NOMO-1 treated with DMSO at 0.1 percent for 48 hours (cell line): ENCODE measurements at regions not wholly inside any gene's neighbourhood (a gene's known extent, or its start where the extent isn't known, plus 50 kb on each side); places are given as distances from the start of the nearest gene placed in this dataset.
A peak's percentile ranks its signal among the peaks of the same experiment; 100 is the strongest.

Source experiments
- DNase-seq: peaks from one replicate; lab custom pipeline; 2025; ENCODE audit not compliant: unreplicated experiment; lab: John Stamatoyannopoulos, UW

DNA sequence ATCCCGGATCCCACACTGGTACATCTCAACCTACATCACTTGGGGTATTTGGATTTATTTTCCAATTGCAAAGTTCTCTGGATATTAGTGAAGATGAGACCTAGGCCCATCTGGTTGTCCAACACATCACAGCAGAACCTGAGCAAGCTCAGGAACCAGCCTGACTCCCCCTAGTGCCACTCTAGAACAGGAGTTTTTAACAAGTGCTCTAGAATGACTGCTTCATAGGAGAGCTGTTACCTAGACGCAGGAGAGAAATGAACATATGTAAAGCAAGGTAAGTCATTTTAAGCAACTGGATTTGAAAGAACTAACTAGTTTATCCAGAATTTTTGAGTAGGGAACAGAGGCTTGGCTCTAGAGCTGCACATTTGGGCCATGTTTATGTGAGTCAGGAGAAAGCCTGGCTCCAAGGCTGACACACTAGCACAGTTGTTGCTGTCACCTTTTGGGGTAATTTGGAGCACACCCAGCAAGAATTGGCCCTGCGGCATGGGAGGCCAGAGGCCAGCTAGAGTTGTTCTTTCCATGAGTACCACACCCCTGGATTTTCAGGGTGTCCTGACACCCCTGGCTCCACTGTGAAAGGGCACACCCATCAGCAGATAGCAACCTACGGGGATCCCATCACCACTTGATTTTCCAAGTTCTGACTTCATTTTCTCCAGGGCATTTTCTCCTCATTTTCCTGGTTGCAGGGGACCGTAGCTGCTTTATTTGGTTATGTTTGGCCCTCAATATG, 110.9 kb upstream of the LPAR1 start:
- DNase-seq, result peak; percentile 10

DNA sequence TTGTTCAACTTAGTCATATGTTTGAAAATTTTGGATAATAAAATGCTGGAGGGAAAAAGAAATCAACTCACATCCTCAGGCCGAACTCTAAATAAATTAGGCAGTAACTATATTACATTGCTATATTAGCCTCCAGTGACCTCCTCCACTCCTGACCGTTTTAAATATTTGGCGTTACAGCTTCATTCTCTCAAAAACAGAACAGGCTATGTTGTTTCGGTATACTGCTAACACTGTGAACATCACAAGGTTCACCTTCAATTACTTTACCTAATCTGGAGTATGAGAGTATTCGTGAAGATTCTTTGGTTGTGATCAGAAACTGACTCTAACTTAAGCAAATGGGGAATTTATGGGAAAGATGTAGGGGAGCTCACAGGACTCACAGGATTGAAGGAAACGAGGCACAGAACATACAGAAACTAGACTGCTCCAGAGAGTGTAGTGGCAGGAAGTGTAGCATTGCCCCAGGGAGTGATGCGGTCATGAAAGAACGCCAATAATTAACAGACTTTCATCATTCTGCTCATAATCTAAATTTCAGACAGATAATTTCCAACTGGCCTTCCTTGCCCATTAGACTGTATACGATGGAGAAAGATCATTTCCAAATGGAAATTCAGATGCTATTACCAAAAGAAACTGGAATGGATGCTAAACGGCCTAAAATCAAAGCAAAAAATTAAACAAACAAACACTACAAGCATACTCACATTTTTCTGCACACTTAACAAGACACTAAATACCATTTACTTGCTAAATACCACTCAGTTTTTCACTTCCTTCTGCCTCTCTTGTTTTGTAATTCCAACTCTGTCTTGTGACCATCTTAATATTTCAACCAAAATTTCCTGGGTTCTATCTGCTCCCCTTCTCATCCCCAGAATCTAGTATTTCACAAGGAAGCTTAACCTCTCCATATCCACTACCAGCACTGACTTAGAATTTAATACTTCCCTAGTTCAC, 110.1 kb upstream of the LPAR1 start:
- DNase-seq, result peak; percentile 28

DNA sequence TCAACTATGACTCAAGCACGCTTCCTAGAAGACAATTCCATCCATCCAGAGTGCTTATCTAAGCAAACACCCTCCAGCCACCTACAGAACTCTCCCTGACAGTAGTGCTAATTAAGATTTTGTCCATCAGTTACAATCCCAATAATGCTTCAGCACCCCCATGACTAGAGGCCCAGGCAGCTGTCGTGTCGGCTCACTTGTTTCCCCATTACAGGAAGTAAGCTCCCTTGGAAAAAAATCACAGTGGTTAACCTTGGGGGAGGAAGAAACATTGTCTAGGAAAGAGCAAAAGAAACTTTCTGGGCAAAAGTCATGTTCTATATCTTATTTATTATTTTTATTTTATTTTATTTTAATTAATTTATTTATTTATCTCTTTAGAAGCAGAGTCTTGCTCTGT, 108.8 kb upstream of the LPAR1 start:
- no peak for DNase-seq

DNA sequence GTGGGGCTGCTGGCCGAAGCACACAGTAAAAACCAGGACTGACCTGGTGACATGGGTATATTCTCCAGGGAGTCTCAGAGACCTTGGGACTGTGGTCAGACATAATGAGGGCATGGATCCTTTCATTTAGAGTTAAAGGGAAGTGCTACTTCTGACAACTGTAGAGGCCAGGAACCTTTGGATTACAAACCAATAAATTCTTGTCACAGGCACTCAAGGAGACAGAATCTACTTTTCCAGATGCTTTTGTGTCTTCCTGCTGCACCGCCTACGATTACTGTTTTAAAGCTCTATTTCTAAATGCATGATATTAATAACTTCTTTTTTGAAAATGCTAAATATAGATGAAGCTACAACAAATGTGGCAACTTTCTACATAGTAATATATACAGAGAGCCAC, 106.5 kb upstream of the LPAR1 start:
- no peak for DNase-seq

DNA sequence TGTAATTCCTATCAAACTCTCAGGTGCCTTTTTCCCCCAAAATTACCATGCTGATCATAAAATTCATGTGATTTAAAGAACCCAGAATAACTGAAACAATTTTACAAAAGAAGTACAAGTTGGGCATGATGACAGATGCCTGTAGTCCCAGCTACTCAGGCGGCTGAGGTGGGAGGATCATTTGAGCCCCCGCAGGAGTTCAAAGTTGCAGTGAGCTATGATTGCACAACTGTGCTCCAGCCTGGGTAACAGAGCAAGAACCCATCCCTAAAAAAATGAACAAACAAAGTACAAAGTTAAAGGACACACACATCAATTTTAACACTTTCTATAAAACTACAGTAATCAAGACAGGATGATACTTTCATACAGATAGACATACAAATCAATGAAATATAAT, 97.9 kb upstream of the LPAR1 start:
- DNase-seq, result no peak

DNA sequence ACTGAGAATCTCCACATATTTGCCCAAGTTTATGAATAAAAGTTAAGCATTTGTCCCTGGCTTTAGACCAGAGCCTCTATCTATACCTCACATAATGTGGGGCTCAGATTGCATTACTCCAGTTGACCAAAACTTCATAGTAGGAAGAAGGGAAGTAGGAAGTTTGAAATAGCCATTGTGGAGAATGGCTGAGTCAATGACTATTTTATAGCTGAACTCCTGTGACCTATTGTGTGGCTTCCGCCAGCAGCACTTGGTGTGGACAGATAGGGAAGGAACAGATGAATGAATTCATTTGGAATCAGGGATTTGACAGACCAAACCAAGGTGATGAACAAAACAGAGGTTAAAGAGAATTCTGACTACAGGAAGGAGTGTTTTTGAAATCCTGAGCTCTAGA, 92.9 kb upstream of the LPAR1 start:
- no peak for DNase-seq

DNA sequence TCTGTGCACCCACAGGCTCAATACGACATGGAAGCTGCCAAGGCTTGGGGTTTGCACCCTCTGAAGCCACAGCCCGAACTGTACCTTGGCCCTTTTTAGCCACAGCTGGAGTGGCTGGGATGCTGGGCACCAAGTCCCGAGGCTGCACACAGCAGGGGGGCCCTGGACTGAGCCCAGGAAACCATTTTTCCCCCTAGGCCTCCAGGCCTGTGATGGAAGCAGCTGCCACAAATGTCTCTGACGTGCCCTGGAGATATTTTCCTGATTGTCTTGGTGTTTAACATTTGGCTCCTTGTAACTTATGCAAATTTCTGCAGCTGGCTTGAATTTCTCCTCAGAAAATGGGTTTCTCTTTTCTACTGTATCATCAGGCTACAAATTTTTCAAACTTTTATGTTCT, 82.3 kb upstream of the LPAR1 start:
- no peak for DNase-seq

DNA sequence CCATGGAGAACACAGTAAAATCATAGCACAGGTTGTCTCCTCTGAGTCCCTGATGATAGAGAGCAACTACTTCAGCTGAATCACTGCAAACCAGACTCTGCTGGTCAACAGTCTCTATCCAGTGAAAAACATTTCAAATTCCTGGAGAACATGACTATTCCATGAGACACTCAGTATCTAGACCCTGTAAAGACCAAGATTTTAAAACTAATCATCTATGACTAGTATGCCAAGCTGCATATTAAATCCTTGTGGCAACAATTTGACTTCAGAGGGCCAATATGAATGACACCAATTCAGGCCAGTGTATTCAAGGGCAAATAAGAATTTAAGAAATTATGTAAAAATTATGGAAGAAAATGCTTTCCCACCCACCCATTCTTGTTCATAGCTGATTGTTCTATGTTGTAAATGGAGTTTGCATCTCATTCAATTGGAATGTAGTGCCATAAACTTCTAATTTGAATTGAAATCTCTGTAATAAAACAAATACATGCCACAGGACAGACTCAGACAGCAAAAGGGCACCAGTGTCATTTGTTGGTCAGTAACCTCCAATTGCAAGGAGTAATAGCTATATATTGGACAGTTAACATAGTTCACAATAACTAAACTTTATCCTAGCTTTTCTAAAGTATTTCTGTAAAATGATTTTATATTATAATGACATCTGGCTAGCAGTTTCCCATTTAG, 80.1 kb upstream of the LPAR1 start:
- DNase-seq, result no peak

DNA sequence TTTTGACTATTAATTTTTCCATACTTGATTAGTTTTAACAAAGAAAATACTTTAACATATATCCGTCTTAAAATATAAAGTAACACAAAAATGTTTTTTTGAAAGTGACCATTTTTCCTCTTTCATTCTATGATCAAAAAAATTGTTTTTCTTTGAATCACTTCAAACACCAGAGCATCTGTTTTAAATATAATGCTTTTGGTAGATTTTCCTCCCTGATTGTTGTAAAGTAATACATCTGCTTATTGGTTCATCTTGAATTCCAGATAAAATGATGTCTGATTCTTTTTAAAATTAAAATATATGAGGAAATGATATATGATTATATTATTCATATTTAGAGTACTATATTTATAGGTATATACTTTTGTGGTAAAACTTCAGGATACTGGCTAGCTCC, 76.2 kb upstream of the LPAR1 start:
- DNase-seq, result no peak

DNA sequence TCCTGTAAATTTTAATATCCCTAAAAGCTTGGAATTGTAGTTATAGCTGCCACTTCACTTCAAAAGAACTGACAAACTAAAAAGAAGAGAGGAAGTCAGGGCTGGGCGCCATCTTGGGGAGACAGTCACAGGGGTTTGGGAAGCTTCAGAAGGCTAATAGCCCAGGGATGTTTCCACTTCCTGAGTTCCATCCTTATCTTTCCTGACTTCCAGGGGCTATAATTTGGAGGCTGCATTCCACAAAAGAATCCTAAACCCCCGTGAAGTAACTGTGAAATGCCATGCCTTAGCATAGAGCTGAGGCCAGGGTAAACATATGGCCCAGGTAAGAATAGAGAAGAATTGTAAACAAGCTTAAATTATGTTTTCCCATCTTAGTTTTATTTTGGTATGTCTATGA, 75.4 kb upstream of the LPAR1 start:
- no peak for DNase-seq

DNA sequence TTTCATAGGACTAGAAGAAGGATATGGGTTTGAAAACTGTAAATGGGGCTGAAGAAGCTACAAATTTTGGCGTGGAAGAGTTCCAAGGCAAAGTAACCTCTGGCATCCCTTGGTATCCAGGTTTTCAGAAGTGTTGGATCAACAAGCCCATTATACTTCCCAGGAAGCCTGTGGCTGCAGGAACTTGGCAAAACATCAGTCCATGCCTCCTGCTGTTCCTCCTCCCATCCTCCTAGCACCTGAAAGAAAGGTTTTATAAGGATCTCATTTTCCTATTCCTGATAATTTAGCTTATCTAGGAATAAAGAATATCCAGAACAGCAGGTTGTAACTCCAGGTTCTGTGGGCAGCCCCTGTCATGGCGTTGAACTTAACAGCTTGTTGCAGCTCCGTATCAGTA, 72.5 kb upstream of the LPAR1 start:
- DNase-seq, result no peak

DNA sequence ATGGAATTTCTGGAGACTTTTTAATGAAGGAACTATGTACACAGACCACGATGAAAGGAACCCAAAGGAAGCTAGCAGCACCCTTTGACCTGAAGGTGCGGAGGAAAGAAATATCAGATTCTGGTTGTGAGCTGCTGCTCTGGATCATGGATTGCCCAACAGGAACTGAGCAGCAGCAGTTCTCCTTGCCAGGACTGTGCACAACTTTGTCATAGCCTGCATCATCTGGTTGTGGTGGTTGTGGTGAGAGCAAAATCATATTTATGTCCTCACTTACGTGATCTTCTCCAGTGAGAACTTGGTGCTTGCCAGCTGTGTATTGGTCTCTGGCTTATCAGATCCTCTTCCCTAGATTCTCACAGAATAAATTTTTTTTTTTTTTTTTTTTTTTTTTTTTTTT, 70.7 kb upstream of the LPAR1 start:
- peak; percentile 90 for DNase-seq

DNA sequence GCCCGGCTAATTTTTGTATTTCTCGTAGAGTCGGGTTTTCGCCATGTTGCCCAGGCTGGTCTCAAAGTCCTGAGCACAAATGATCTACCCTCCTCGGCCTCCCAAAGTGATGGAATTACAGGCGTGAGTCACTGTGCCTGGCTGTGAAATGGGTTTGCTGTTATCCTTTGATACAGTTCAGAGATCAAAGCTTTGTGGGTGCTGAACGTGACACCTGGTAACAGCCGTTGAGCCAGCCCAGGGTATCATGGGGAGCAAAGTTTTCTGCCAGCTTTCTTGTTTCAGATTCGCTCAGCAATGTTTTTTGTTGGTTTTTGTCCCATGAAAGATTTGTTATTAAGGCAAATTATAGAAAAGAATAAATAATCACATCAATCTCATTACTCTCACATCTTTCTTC, 68.9 kb upstream of the LPAR1 start:
- DNase-seq, result no peak

DNA sequence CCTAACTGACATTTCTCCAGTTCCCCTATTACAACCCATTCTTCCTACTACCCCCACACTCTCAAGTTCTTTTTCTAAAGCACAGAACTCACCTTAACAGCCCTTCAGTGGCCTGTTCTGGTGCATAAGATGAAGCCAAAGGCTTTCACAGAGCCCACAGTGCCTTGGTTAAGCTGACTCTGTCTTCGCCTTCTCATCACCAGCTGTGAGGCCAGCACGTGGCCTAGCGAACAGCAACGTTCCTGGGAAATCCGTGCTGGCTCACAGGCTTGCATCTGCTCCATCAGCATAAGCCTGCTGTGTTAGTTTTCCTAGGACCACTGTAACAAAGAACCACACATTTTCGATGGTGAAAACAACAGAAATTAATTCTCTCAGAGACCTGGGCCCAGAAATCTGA, 67.9 kb upstream of the LPAR1 start:
- DNase-seq, result no peak

DNA sequence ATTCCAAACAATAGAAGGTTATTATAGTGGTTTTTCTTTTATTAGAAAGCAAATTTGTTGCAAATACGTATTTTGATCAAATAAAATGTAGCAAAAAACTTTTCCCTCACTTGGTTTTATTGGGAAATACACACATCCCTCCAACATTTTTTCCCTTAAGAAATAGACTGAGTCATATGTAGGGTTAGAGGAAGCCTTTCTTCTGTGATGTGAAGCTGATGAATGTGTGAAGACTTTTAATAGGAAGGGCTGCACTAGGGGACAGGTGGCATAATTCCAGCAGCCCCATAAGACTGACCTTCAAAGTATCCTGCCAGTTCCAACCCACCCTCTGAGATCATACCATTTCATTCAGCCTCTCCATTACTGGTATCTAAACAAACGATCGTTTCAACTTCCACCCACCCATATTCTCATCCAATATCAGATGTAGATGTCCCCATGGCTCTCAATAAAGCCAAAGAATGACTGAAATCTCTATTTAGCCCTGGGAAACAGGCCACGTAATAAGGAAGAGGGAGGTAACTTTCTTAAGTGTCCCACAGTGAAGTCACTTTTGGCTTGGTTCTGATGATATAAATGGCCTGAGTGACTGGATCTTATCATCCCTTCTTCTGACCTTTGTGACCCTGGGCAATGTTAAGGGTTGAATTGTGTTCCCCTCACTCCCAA, 64.7 kb upstream of the LPAR1 start:
- no peak for DNase-seq

DNA sequence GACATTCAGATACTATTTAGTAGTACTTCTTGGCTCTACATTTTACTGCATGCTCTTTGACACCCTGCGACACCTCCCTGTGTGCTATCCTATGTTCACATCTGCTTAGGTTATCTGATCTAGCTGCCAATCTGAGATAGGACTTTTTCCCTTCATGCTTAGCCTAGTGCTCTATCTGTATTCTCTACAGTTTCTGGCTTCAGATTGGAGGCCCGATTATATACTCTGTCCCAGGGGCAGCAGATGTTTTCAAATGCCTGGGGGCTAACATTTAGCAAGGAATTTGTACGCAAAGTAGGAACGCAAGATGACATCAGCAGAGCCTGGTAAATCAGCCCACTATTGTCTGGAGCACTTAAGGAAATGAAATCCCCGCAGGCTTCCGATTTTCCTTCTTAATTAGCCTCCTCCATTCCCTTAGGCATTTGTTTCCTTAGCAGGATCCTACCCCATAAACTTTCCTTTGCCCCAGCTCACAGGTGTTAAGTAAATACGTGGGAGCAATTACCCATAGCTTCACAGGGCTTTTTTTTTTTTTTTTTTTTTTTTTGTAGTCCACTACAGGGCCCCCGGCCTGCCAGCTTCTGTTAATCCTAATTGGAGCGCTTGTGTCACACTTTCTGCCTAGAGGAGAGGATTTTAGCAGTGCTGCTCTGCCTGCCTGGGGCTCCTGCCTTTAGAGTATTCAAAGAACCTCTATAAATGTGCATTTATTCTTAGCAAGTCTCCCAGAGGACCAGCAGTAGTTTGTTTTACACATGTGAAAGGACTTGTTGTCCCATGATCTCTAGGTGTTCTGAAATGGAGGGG, 61.1 kb upstream of the LPAR1 start:
- DNase-seq, result no peak

DNA sequence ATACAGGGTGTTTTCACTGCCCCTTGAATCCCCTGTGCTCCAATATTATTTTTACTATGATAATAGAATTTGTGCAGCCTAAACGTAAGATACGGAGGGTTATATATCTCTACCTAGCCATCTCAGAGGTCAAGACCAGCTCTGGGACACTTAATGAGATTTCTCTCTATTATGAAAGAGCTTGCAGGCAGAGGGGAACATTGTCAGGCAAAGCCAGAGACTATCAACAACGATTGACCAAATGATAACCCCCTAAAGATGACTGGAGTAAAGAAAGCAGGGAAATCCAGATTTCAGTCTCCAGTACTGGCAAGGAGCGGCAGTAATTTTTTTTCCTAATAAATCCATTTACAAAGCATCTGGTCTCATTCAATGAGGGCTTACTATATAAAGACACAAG, 59.8 kb upstream of the LPAR1 start:
- no peak for DNase-seq

DNA sequence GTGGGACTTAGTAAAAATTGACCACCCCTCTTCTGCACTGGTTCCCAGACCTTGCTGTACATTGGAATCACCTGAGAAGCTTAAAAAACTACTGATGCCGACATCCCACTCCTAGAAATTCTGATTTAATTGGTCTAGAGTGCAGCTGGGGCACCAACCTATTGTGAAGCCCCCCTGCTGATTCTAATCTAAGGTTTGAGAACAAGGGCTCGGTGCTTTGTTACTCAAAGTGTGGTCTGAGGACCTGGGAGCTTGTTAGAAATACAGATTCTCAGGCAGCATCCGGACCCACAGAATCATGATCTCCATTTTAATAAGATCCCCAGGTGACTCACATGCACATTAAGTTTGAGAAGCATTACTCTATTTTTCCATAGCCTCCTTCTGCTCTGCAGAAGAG, 57.8 kb upstream of the LPAR1 start:
- DNase-seq, result no peak

DNA sequence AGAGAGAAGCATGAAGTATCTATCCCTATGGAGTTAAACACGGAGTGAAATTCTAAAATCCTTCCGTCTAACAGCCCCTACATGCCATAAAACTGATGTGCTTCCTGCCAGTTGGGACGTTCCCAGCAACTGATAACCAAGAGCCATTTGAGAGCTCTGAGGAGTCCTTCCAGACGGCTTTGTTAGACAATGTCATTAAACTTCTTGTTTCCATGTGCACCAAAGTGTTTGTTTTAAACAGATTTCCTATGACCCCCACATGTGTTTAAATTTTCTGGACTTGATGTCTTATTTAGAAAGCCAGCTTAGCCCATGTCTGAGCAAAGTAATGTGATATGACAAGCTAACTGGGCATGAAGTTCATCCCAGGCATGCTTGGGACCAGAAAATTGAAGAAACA, 57.2 kb upstream of the LPAR1 start:
- DNase-seq, result no peak

DNA sequence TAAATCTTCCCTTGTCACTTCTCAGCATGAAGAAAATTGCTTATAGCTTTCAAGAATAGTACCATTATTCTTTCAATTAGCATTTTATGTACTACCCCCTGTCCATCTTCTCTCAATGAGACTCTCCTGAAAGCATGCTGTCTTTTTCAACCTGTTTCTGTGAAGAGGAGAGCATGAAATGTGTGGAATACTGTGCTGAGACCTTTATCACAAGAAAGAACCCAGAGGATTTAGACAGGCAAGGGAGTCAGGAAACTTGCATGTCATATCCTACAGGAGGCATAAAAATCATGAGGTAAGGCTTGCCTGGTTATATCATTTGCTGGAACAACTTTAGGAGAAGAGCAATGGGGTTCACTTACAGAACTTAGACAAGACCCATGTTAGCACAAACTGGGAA, 56.7 kb upstream of the LPAR1 start:
- no peak for DNase-seq
